Uterus (tissue), 2 donors: ENCODE measurements at regions not wholly inside any gene's neighbourhood (a gene's known extent, or its start where the extent isn't known, plus 50 kb on each side); places are given as distances from the start of the nearest gene placed in this dataset.

Experiments
- POLR2A ChIP-seq, 2 donors: fragments of 450-650 bp; IDR thresholded peaks; one replicate each; pipeline ENCODE4 v1.6.1; 2016; ENCODE audit warnings: antibody characterized with exemption in 2 of 2, mild to moderate bottlenecking in 1 of 2, moderate library complexity in 1 of 2
- TF ChIP-seq, protein P1 (sequence below), 4 experiments: fragments of 200-600 bp in 2 of 4; fragments of 450-650 bp in 2 of 4; sonication (generic) in 2 of 4; IDR thresholded peaks; one replicate each; pipeline ENCODE4 v1.5.1; 2016 to 2019; ENCODE audit warnings: antibody characterized with exemption in 4 of 4, mild to moderate bottlenecking in 2 of 4, moderate library complexity in 1 of 4

DNA sequence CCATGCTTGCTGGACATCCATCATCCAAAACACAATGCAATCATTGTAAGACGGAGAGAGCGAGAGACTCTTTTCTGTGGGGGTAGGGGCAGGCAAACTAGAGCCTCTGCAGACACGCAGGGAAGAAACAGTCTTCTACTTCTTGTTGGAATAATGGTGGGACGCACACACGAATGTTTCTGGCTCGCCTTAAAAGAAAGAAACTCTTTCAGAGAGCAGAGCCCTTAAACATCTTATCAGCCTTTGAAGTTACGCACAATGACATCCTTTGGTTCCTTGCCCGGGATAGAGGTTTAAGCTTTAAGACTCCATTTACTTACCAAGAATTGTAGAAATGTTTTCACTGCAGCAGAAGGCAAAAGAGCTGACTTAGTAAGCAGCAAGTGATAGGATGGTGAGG lies 133.8 kb upstream of the FOXN3 start:
- TF ChIP-seq, protein P1, sequence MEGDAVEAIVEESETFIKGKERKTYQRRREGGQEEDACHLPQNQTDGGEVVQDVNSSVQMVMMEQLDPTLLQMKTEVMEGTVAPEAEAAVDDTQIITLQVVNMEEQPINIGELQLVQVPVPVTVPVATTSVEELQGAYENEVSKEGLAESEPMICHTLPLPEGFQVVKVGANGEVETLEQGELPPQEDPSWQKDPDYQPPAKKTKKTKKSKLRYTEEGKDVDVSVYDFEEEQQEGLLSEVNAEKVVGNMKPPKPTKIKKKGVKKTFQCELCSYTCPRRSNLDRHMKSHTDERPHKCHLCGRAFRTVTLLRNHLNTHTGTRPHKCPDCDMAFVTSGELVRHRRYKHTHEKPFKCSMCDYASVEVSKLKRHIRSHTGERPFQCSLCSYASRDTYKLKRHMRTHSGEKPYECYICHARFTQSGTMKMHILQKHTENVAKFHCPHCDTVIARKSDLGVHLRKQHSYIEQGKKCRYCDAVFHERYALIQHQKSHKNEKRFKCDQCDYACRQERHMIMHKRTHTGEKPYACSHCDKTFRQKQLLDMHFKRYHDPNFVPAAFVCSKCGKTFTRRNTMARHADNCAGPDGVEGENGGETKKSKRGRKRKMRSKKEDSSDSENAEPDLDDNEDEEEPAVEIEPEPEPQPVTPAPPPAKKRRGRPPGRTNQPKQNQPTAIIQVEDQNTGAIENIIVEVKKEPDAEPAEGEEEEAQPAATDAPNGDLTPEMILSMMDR (IDR thresholded peaks at IDR 0.05): no peak
- TF ChIP-seq POLR2A (IDR thresholded peaks at IDR 0.05): no peak
